ENCODE measurements at regions not wholly inside any gene's neighbourhood (a gene's known extent, or its start where the extent isn't known, plus 50 kb on each side); places are given as distances from the start of the nearest gene placed in this dataset.

GRCh38 chr6:1470040-1470439 is 80.7 kb downstream of the FOXF2 start:
- Histone ChIP-seq H3K27ac (no peak overlapping the region), H3K4me3 (no peak overlapping the region), H3K9me3 (no peaks in the 10 kb centered on the region), H3K27me3 (no peaks in the 10 kb centered on the region), H3K4me1 (no peaks in the 10 kb centered on the region), H3K36me3 (ENCODE audit: low read depth, missing control alignments) (no peaks in the 10 kb centered on the region)
- TF ChIP-seq CTCF (IDR thresholded peaks at IDR 0.05) = no peak
- no peak for TF ChIP-seq POLR2A (IDR thresholded peaks at IDR 0.05)
- intact Hi-C loops (cut with DNase I; ENCODE audit: low total_unique reads) = no loop called here
- no peak for DNase-seq
- WGBS, 2 donors = 90 to 92% methylated on average over 3 of the region's 3 CpGs

GRCh38 chr6:1472643-1473042 is 83.3 kb downstream of the FOXF2 start:
- no peak for DNase-seq
- intact Hi-C loops (cut with DNase I; ENCODE audit: low total_unique reads) = no loop called here
- Histone ChIP-seq H3K27ac (no peak overlapping the region), H3K4me1 (no peaks in the 10 kb centered on the region), H3K9me3 (no peaks in the 10 kb centered on the region), H3K27me3 (no peaks in the 10 kb centered on the region), H3K4me3 (no peak overlapping the region), H3K36me3 (ENCODE audit: low read depth, missing control alignments) (no peaks in the 10 kb centered on the region)
- TF ChIP-seq CTCF (IDR thresholded peaks at IDR 0.05) (no peak), POLR2A (IDR thresholded peaks at IDR 0.05) (no peak)

GRCh38 chr6:1473166-1473565 is 83.8 kb downstream of the FOXF2 start:
- Histone ChIP-seq H3K9me3 (no peaks in the 10 kb centered on the region), H3K36me3 (ENCODE audit: low read depth, missing control alignments) (no peaks in the 10 kb centered on the region), H3K27me3 (no peaks in the 10 kb centered on the region), H3K4me1 (no peaks in the 10 kb centered on the region), H3K27ac (no peak overlapping the region), H3K4me3 (no peak overlapping the region)
- TF ChIP-seq CTCF (IDR thresholded peaks at IDR 0.05) = no peak
- DNase-seq = no peak
- WGBS, 2 donors = 77 to 82% methylated on average over 8 of the region's 8 CpGs
- intact Hi-C loops (cut with DNase I; ENCODE audit: low total_unique reads) = no loop called here

DNA sequence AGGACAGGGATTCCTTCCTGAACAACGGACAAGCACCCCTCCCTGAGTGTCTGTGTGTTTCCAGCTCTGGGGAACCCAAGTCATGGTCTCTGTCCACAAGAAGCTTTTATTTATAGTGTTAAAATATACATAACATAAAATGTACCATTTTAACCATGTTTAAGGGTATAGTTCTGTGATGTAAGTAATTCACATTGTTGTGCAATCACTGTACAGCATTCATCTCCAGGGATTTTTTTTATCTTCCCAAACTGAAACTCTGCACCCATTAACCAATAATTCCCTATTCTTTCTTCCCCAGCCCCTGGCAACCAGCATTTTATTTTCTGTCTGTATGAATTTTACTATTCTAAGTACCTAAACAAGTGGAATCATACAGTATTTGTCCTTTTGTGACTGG is 84.2 kb downstream of the FOXF2 start:
- Histone ChIP-seq H3K4me3 (no peak overlapping the region), H3K27me3 (no peaks in the 10 kb centered on the region), H3K4me1 (no peaks in the 10 kb centered on the region), H3K36me3 (ENCODE audit: low read depth, missing control alignments) (no peaks in the 10 kb centered on the region), H3K27ac (no peak overlapping the region), H3K9me3 (no peaks in the 10 kb centered on the region)
- TF ChIP-seq POLR2A (IDR thresholded peaks at IDR 0.05) = no peak
- no peak for TF ChIP-seq CTCF (IDR thresholded peaks at IDR 0.05)
- no peak for DNase-seq
- intact Hi-C loops (cut with DNase I; ENCODE audit: low total_unique reads) = no loop called here
- WGBS, 2 donors = 91 to 94% methylated on average over 1 of the region's 1 CpG

DNA sequence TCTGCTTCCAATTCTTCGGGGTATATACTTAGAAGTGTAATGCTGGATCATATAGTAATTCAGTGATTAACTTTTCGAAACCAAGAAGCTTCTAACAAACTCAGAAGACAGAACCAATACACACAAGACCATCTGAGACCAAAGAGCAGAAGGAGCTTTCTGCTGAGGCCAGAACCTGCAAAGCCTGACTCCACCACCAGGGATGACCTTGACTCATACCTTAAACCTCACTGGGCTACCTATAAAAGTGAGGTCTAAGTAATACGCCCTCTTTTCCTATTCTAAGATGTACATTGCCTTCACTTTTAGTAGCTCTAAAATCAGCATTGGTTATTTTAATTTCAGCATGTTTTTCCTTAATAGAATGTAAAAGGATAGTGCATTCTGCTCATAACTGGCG is 84.8 kb downstream of the FOXF2 start:
- 89 to 94% methylated on average over 4 of the region's 4 CpGs for WGBS, 2 donors
- Histone ChIP-seq H3K36me3 (ENCODE audit: low read depth, missing control alignments) (no peaks in the 10 kb centered on the region), H3K9me3 (no peaks in the 10 kb centered on the region)

More for the DNA sequence above, 84.8 kb downstream of the FOXF2 start:
- no peak overlapping the region for H3K27ac ChIP-seq
- no peaks in the 10 kb centered on the region for H3K27me3 ChIP-seq
- intact Hi-C loops (cut with DNase I; ENCODE audit: low total_unique reads) = no loop called here
- H3K4me3 ChIP-seq = no peak overlapping the region
- no peak for DNase-seq
- no peak for TF ChIP-seq POLR2A (IDR thresholded peaks at IDR 0.05)
- TF ChIP-seq CTCF (IDR thresholded peaks at IDR 0.05) = no peak
- H3K4me1 ChIP-seq = peaks cover 4% of the 10 kb centered on the region

Data from testis (tissue), 2 donors.